B cell (primary cell): ENCODE measurements at regions not wholly inside any gene's neighbourhood (a gene's known extent, or its start where the extent isn't known, plus 50 kb on each side); places are given as distances from the start of the nearest gene placed in this dataset.

Source experiments
- ATAC-seq: fragments of 200-7000 bp; cut with Tn5 transposase; one replicate; pipeline ENCODE4 v1.10.0; 2021; ENCODE audit warnings: low read depth, mild to moderate bottlenecking, moderate number of reproducible peaks, moderate library complexity
- CTCF ChIA-PET: fragments of 350-600 bp; sonication (Branson Sonifier 250); formaldehyde crosslinking; loops from one replicate; lab custom pipeline; 2021; ENCODE audit warnings: antibody characterized with exemption, inconsistent platforms; lab: Charles Lee
- POLR2A ChIA-PET: fragments of 350-600 bp; sonication (Branson Sonifier 250); formaldehyde crosslinking; loops from one replicate; lab custom pipeline; 2021; ENCODE audit warnings: antibody characterized with exemption; lab: Charles Lee
- DNase-seq: peaks from one replicate; pipeline ENCODE4 v3.0.0; 2013
- H2AFZ ChIP-seq: 2 replicates; pipeline ENCODE4 v1.6.1; 2012; ENCODE audit warnings: mild to moderate bottlenecking, low read depth, low read length; ENCODE audit not compliant: insufficient read depth, poor library complexity, severe bottlenecking
- H3K27ac ChIP-seq, 2 donors: 1 replicate in 1 of 2; 2 replicates in 1 of 2; pipeline ENCODE4 v1.5.1; 2012 to 2013; ENCODE audit warnings: low read length in 2 of 2, mild to moderate bottlenecking in 2 of 2, moderate library complexity in 1 of 2
- H3K27me3 ChIP-seq, 4 experiments: fragments of 200-600 bp in 1 of 4; sonication (generic) in 1 of 4; replicated peaks in 1 of 4; 1 replicate in 2 of 4; 2 replicates in 2 of 4; pipeline versions ENCODE4 v1.6.1 to v1.7.0; 2013 to 2016; ENCODE audit warnings: low read length in 3 of 4, mild to moderate bottlenecking in 2 of 4, mixed read lengths in 1 of 4, moderate library complexity in 1 of 4; ENCODE audit not compliant: insufficient read depth in 4 of 4, control insufficient read depth in 3 of 4; ENCODE audit errors: control extremely low read depth in 1 of 4
- H3K36me3 ChIP-seq, 2 experiments: replicated peaks in 1 of 2; 1 replicate in 1 of 2; 2 replicates in 1 of 2; pipeline versions ENCODE4 v1.6.1 to v1.7.1; 2013; ENCODE audit warnings: low read length in 1 of 2; ENCODE audit not compliant: insufficient read depth in 2 of 2, control insufficient read depth in 1 of 2; ENCODE audit errors: control extremely low read depth in 1 of 2, extremely low read depth in 1 of 2
- H3K4me1 ChIP-seq, 2 donors: fragments of 200-600 bp in 1 of 2; sonication (generic) in 1 of 2; 1 replicate in 1 of 2; 2 replicates in 1 of 2; pipeline versions ENCODE4 v1.5.1 to v1.6.1; 2013 to 2017; ENCODE audit warnings: low read length in 2 of 2; ENCODE audit not compliant: control insufficient read depth in 2 of 2, insufficient read depth in 2 of 2
- H3K4me2 ChIP-seq: replicated peaks from 2 replicates; pipeline ENCODE3; 2012; ENCODE audit warnings: mild to moderate bottlenecking, low read depth, low read length; ENCODE audit not compliant: poor library complexity, severe bottlenecking
- H3K4me3 ChIP-seq, 5 experiments: fragments of 200-600 bp in 1 of 5; sonication (generic) in 1 of 5; 1 replicate in 3 of 5; 2 replicates in 2 of 5; pipeline versions ENCODE4 v1.5.1 to v1.7.0; 2011 to 2016; ENCODE audit warnings: low read length in 4 of 5, mild to moderate bottlenecking in 4 of 5, low read depth in 2 of 5, control low read depth in 1 of 5, moderate library complexity in 1 of 5; ENCODE audit not compliant: insufficient read depth in 1 of 5; ENCODE audit errors: control extremely low read depth in 1 of 5, extremely low read depth in 1 of 5
- H3K79me2 ChIP-seq: fragments of 200-600 bp; sonication (generic); one replicate; pipeline ENCODE4 v1.6.0; 2016; ENCODE audit warnings: low read length; ENCODE audit not compliant: control insufficient read depth, insufficient read depth
- H3K9ac ChIP-seq: fragments of 200-600 bp; sonication (generic); 2 replicates; pipeline ENCODE4 v1.6.1; 2017; ENCODE audit warnings: mild to moderate bottlenecking, low read length, moderate library complexity
- H3K9me3 ChIP-seq, 3 donors: one replicate each; pipeline versions ENCODE4 v1.6.1 to v1.7.1; 2013; ENCODE audit warnings: low read length in 2 of 3; ENCODE audit not compliant: control insufficient read depth in 2 of 3, insufficient read depth in 1 of 3; ENCODE audit errors: control extremely low read depth in 1 of 3
- H4K20me1 ChIP-seq: 2 replicates; pipeline ENCODE4 v1.6.0; 2012; ENCODE audit warnings: mild to moderate bottlenecking, low read length; ENCODE audit not compliant: insufficient read depth, control insufficient read depth, poor library complexity, severe bottlenecking
- H3K27ac Mint-ChIP-seq: one replicate; pipeline ENCODE4 v1.8.0; 2021; ENCODE audit warnings: mixed read lengths
- H3K27me3 Mint-ChIP-seq: one replicate; pipeline ENCODE4 v1.8.0; 2021; ENCODE audit warnings: mixed read lengths
- H3K4me1 Mint-ChIP-seq: one replicate; pipeline ENCODE4 v1.8.0; 2021; ENCODE audit warnings: mixed read lengths
- H3K4me3 Mint-ChIP-seq: one replicate; pipeline ENCODE4 v1.8.0; 2021; ENCODE audit warnings: mixed read lengths
- H3K9me3 Mint-ChIP-seq: one replicate; pipeline ENCODE4 v1.8.0; 2022; ENCODE audit warnings: mixed read lengths; ENCODE audit not compliant: insufficient read depth
- CTCF ChIP-seq: fragments of 200-600 bp; IDR thresholded peaks from one replicate; pipeline ENCODE4 v1.8.0; 2022; ENCODE audit warnings: antibody characterized with exemption, mild to moderate bottlenecking
- EZH2 ChIP-seq: IDR thresholded peaks from 2 replicates; pipeline ENCODE4 v1.6.1; 2012; ENCODE audit warnings: borderline replicate concordance, low read depth, mild to moderate bottlenecking, moderate library complexity, low read length; ENCODE audit not compliant: insufficient read depth, poor library complexity, severe bottlenecking
- WGBS: methylation state at CpG from one replicate; pipeline ENCODE4 v1.1.5; 2013; ENCODE audit warnings: missing lambda C conversion rate; ENCODE audit not compliant: insufficient coverage; 5-methylcytosine and 5-hydroxymethylcytosine counted together
- intact Hi-C: fragments of 100-400 bp; cut with micrococcal nuclease; formaldehyde crosslinking; loops from one replicate; pipeline ENCODE4 v1.10.0; 2022

- CTCF ChIA-PET, result interaction anchor here (1.1 to 12.1 kb wide), 11 partner anchors 11 to 603 kb away, joined by 3 to 135 read pairs (median 5); partner anchors contain the start of gene FUT8
- Histone ChIP-seq H3K27me3 (no peaks in the 10 kb centered on the region), H3K27ac (no peak overlapping the region), H2AFZ (no peak overlapping the region), H3K4me3 (no peak overlapping the region), H3K36me3 (no peaks in the 10 kb centered on the region), H3K9me3 (no peaks in the 10 kb centered on the region), H3K4me2 (peak overlapping the region; percentile 31), H3K9ac (no peak overlapping the region), H3K4me1 (peaks cover 79 to 94% of the 10 kb centered on the region in 2 donors), H3K79me2 (peaks cover 2% of the 10 kb centered on the region), H4K20me1 (no peaks in the 10 kb centered on the region)
- H3K4me1 Mint-ChIP-seq, result peaks cover 76% of the 10 kb centered on the region
- no peak for ATAC-seq
- POLR2A ChIA-PET, result interaction anchor here (1.3 to 1.4 kb wide), 2 partner anchors 21 to 185 kb away, joined by 5 read pairs; partner anchors contain the start of gene FUT8
- WGBS, result 93% methylated on average over 3 of the region's 7 CpGs
- no peaks in the 10 kb centered on the region for H3K9me3 Mint-ChIP-seq
- H3K4me3 Mint-ChIP-seq, result peak overlapping the region; percentile 51
- peak overlapping the region; percentile 71 for H3K27ac Mint-ChIP-seq
- intact Hi-C loops, result loop anchor here (5.0 kb wide), 2 partner anchors 35 to 125 kb away; partner anchors contain the start of gene MAX
- H3K27me3 Mint-ChIP-seq, result no peaks in the 10 kb centered on the region
- DNase-seq, result no peak
- no peak for TF ChIP-seq CTCF
- no peak for TF ChIP-seq EZH2
Measured at GRCh38 chr14:65226824-65227604, 124.7 kb upstream of the MAX start.

- peak overlapping the region; percentile 83 for H3K4me3 Mint-ChIP-seq
- Histone ChIP-seq H3K4me3 (peak overlapping the region in 3 of 5 experiments; percentile 13 to 60 (median 15)), H3K27me3 (no peaks in the 10 kb centered on the region), H3K36me3 (no peaks in the 10 kb centered on the region), H3K79me2 (no peaks in the 10 kb centered on the region), H2AFZ (no peak overlapping the region), H3K4me1 (peaks cover 69 to 84% of the 10 kb centered on the region in 2 donors), H3K27ac (peak overlapping the region; percentile 74 to 83), H3K9ac (peak overlapping the region; percentile 56), H3K4me2 (peak overlapping the region; percentile 71), H3K9me3 (no peaks in the 10 kb centered on the region), H4K20me1 (no peaks in the 10 kb centered on the region)
- peak; percentile 90 for ATAC-seq
- DNase-seq, result peak; percentile 86
- POLR2A ChIA-PET, result interaction anchor here (0.6 to 2.3 kb wide), 7 partner anchors 21 to 185 kb away, joined by 3 to 12 read pairs (median 5); no protein-coding TSS in a partner anchor
- no peaks in the 10 kb centered on the region for H3K27me3 Mint-ChIP-seq
- CTCF ChIA-PET, result interaction anchor here (1.0 to 12.1 kb wide), 14 partner anchors 8 to 596 kb away, joined by 3 to 135 read pairs (median 4); partner anchors contain the start of gene FUT8
- intact Hi-C loops, result loop anchor here (1.0 to 5.0 kb wide), 10 partner anchors 18 to 596 kb away; partner anchors contain the start of genes FUT8 and MAX
- no peak for TF ChIP-seq EZH2
- no peak for TF ChIP-seq CTCF
- H3K9me3 Mint-ChIP-seq, result no peaks in the 10 kb centered on the region
- H3K27ac Mint-ChIP-seq, result peak overlapping the region; percentile 93
- no CpG with 5 or more reads among the region's 2 CpGs for WGBS
- peaks cover 67% of the 10 kb centered on the region for H3K4me1 Mint-ChIP-seq
Measured at GRCh38 chr14:65228436-65228835, 126.1 kb upstream of the MAX start.
